HepG2 (cell line): ENCODE measurements at regions not wholly inside any gene's neighbourhood (a gene's known extent, or its start where the extent isn't known, plus 50 kb on each side); places are given as distances from the start of the nearest gene placed in this dataset.

Source experiments
- AGO1 ChIP-seq: fragments of 200-400 bp; formaldehyde crosslinking; IDR thresholded peaks from 2 replicates; pipeline ENCODE4 v1.6.1; 2017; ENCODE audit warnings: mild to moderate bottlenecking, low read depth, low read length, moderate library complexity; ENCODE audit not compliant: poor library complexity, severe bottlenecking
- ARID3A ChIP-seq: IDR thresholded peaks from 2 replicates; pipeline ENCODE4 v1.6.1; 2012; ENCODE audit warnings: low read depth, low read length, improper control_type of control experiment
- MTERF4 ChIP-seq: sonication (generic); formaldehyde crosslinking; IDR thresholded peaks from 2 replicates; pipeline ENCODE4 v1.8.0; 2023; ENCODE audit warnings: mild to moderate bottlenecking, missing genetic modification reagents
- MYPOP ChIP-seq: sonication (generic); formaldehyde crosslinking; IDR thresholded peaks from 2 replicates; pipeline ENCODE4 v1.8.1; 2023; ENCODE audit warnings: mild to moderate bottlenecking, moderate library complexity, missing genetic modification reagents
- RBM22 ChIP-seq: fragments of 200-400 bp; formaldehyde crosslinking; optimal IDR thresholded peaks from 2 replicates; pipeline ENCODE3; 2017; ENCODE audit warnings: mild to moderate bottlenecking, low read length, moderate library complexity
- ZNF256 ChIP-seq: sonication (generic); formaldehyde crosslinking; conservative IDR thresholded peaks from 2 replicates; pipeline ENCODE4 v1.4.0; 2020; ENCODE audit warnings: missing genetic modification reagents
- ZNF503 ChIP-seq: sonication (generic); formaldehyde crosslinking; IDR thresholded peaks from 2 replicates; pipeline ENCODE4 v1.4.0; 2020; ENCODE audit warnings: missing genetic modification reagents
- ZNF530 ChIP-seq: sonication (generic); formaldehyde crosslinking; IDR thresholded peaks from 2 replicates; pipeline ENCODE4 v1.5.0; 2020; ENCODE audit warnings: low read depth, mild to moderate bottlenecking, missing genetic modification reagents
- ZSCAN21 ChIP-seq: sonication (generic); formaldehyde crosslinking; IDR thresholded peaks from 2 replicates; pipeline ENCODE4 v1.8.0; 2022; ENCODE audit warnings: mild to moderate bottlenecking, missing genetic modification reagents, moderate library complexity, borderline replicate concordance

- no peak for TF ChIP-seq MYPOP (CRISPR knock-in tag)
- no peak for TF ChIP-seq ARID3A
- no peak for TF ChIP-seq ZNF503 (CRISPR knock-in tag)
- TF ChIP-seq MTERF4: no peak
- no peak for TF ChIP-seq ZNF256
- TF ChIP-seq ZNF530 (CRISPR knock-in tag): no peak
- TF ChIP-seq ZSCAN21 (CRISPR knock-in tag): no peak
- no peak for TF ChIP-seq AGO1
- TF ChIP-seq RBM22: no peak
Measured at GRCh38 chr2:14743861-14744260, 111.3 kb downstream of the LRATD1 start (continued).
